Lower leg skin (tissue), 4 donors: ENCODE measurements at regions not wholly inside any gene's neighbourhood (a gene's known extent, or its start where the extent isn't known, plus 50 kb on each side); places are given as distances from the start of the nearest gene placed in this dataset.

Experiments used
- DNase-seq, 2 donors: peaks; one replicate each; pipeline ENCODE4 v3.0.0-alpha.2; 2019; ENCODE audit warnings: low spot score in 2 of 2
- H3K4me3 ChIP-seq: fragments of 200-600 bp; sonication (generic); 2 replicates; pipeline ENCODE4 v1.5.1; 2017; ENCODE audit warnings: mild to moderate bottlenecking, low read depth; ENCODE audit not compliant: poor library complexity, severe bottlenecking
- CTCF ChIP-seq, 3 donors: fragments of 450-650 bp; IDR thresholded peaks; one replicate each; pipeline ENCODE4 v1.5.1; 2016; ENCODE audit warnings: antibody characterized with exemption in 3 of 3, mild to moderate bottlenecking in 3 of 3, moderate library complexity in 2 of 3
- POLR2A ChIP-seq, 2 donors: fragments of 450-650 bp; IDR thresholded peaks; one replicate each; pipeline ENCODE4 v1.6.1; 2016 to 2017; ENCODE audit warnings: antibody characterized with exemption in 2 of 2, mild to moderate bottlenecking in 1 of 2, moderate library complexity in 1 of 2
- WGBS, 2 donors: methylation state at CpG; one replicate each; pipeline ENCODE4 v1.1.5; 2018; 5-methylcytosine and 5-hydroxymethylcytosine counted together
- intact Hi-C: fragments of 100-400 bp; cut with DNase I; formaldehyde crosslinking; loops from one replicate; pipeline ENCODE4 v1.15.0; 2023; ENCODE audit warnings: low total_unique reads

GRCh38 chr6:170030284-170030815 is 260.5 kb downstream of the DLL1 start:
- DNase-seq: peak in 1 of 2 donors; percentile 50
- TF ChIP-seq POLR2A (IDR thresholded peaks at IDR 0.05) (no peak), CTCF (IDR thresholded peaks at IDR 0.05) (no peak)
- intact Hi-C loops: no loop called here
- no peak overlapping the region for H3K4me3 ChIP-seq
- WGBS, 2 donors: 89 to 92% methylated on average over 12 of the region's 12 CpGs

GRCh38 chr6:170029416-170030283 is 261.2 kb downstream of the DLL1 start:
- intact Hi-C loops: no loop called here
- TF ChIP-seq CTCF (IDR thresholded peaks at IDR 0.05) (no peak), POLR2A (IDR thresholded peaks at IDR 0.05) (no peak)
- no peak overlapping the region for H3K4me3 ChIP-seq
- WGBS, 2 donors: 87 to 92% methylated on average over 14 to 16 of the region's 23 CpGs
- DNase-seq: peak in 1 of 2 donors; percentile 76

GRCh38 chr6:170028629-170029345 is 262.1 kb downstream of the DLL1 start:
- 82 to 90% methylated on average over 23 of the region's 23 CpGs for WGBS, 2 donors
- intact Hi-C loops: no loop called here
- TF ChIP-seq CTCF (IDR thresholded peaks at IDR 0.05): no peak
- TF ChIP-seq POLR2A (IDR thresholded peaks at IDR 0.05): no peak
- no peak overlapping the region for H3K4me3 ChIP-seq
- DNase-seq: peak in 1 of 2 donors; percentile 71

GRCh38 chr6:170027647-170028043 is 263.2 kb downstream of the DLL1 start:
- peak in 1 of 2 donors; percentile 58 for DNase-seq
- TF ChIP-seq POLR2A (IDR thresholded peaks at IDR 0.05) (no peak), CTCF (IDR thresholded peaks at IDR 0.05) (no peak)
- 92 to 95% methylated on average over 4 of the region's 4 CpGs for WGBS, 2 donors

GRCh38 chr6:170026751-170027646 is 263.9 kb downstream of the DLL1 start:
- TF ChIP-seq CTCF (IDR thresholded peaks at IDR 0.05) (no peak), POLR2A (IDR thresholded peaks at IDR 0.05) (no peak)
- intact Hi-C loops: no loop called here
- H3K4me3 ChIP-seq: no peak overlapping the region
- DNase-seq: peak in 1 of 2 donors; percentile 28
- 59 to 65% methylated on average over 12 to 13 of the region's 13 CpGs for WGBS, 2 donors

More at GRCh38 chr6:170027647-170028043, 263.2 kb downstream of the DLL1 start:
- H3K4me3 ChIP-seq: no peak overlapping the region
- intact Hi-C loops: no loop called here
